ENCODE measurements at regions not wholly inside any gene's neighbourhood (a gene's known extent, or its start where the extent isn't known, plus 50 kb on each side); places are given as distances from the start of the nearest gene placed in this dataset.

DNA sequence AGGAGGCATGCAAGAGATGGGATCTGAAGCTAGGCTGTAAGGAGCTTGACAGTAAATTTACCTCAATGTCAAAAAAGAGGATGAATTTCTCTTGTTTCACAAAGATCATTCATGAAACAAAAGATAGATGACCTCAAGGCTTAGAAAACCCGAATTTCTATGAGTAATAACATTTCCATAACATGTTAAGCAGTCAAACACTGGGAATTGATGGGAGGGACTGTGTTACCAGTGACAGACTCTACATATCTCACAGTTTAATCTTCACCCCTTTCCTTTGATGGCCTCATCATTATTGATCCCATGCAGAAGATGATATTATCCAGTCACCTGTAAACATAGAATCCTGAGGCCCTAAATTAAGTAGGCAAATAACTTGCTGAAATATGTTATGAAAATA is 53.5 kb upstream of the VGLL3 start:
- H3K4me3 Mint-ChIP-seq: no peak overlapping the region
- H3K27me3 Mint-ChIP-seq: no peaks in the 10 kb centered on the region
- DNase-seq: no peak
- H3K4me1 Mint-ChIP-seq: no peaks in the 10 kb centered on the region
- CTCF ChIA-PET: no interaction called here
- no peak overlapping the region for H3K27ac Mint-ChIP-seq
- H3K9me3 Mint-ChIP-seq: no peaks in the 10 kb centered on the region
- no peaks in the 10 kb centered on the region for H3K36me3 Mint-ChIP-seq

DNA sequence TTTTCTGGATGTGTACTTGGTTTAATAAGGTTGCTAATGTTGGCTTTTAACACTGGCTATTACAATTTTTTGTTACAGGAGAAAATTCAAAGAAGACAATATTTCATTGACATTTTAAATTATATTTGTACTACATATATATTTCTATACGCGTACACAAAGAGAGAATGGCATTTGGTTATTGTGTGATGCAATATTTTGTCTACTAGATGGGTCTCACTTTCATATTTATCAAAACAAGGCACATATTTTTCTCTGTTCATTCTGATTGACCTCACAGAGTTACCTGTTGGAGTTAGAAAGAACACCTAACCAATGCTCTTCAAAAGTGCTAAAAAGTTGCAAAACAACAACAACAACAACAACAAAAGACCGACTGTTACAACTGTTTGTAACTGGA is 50.2 kb upstream of the VGLL3 start:
- Mint-ChIP-seq H3K9me3 (no peaks in the 10 kb centered on the region), H3K36me3 (no peaks in the 10 kb centered on the region), H3K4me3 (no peak overlapping the region), H3K4me1 (no peaks in the 10 kb centered on the region), H3K27ac (no peak overlapping the region), H3K27me3 (no peaks in the 10 kb centered on the region)
- no peak for DNase-seq
- CTCF ChIA-PET: no interaction called here
